Endodermal cell (in vitro differentiated cells): ENCODE measurements at regions not wholly inside any gene's neighbourhood (a gene's known extent, or its start where the extent isn't known, plus 50 kb on each side); places are given as distances from the start of the nearest gene placed in this dataset.

Experiments
- DNase-seq: peaks from one replicate; pipeline ENCODE4 v3.0.0-alpha.2; 2017
- H3K27ac ChIP-seq: 2 replicates; pipeline ENCODE4 v1.5.1; 2013; ENCODE audit warnings: mild to moderate bottlenecking, low read depth, low read length, moderate library complexity
- H3K27me3 ChIP-seq: 2 replicates; pipeline ENCODE4 v1.6.1; 2013; ENCODE audit warnings: mild to moderate bottlenecking, low read length, moderate library complexity; ENCODE audit not compliant: insufficient read depth, control insufficient read depth, poor library complexity, severe bottlenecking
- H3K36me3 ChIP-seq: 2 replicates; pipeline ENCODE4 v1.7.0; 2013; ENCODE audit warnings: mild to moderate bottlenecking, low read length, moderate library complexity; ENCODE audit not compliant: control insufficient read depth, insufficient read depth
- H3K4me1 ChIP-seq: one replicate; pipeline ENCODE4 v1.7.0; 2013; ENCODE audit warnings: low read length; ENCODE audit not compliant: control insufficient read depth, insufficient read depth
- H3K4me3 ChIP-seq: 2 replicates; pipeline ENCODE4 v1.5.1; 2013; ENCODE audit warnings: mild to moderate bottlenecking, low read length, moderate library complexity
- H3K9ac ChIP-seq: 2 replicates; pipeline ENCODE4 v1.6.1; 2013; ENCODE audit warnings: mild to moderate bottlenecking, low read length, moderate library complexity; ENCODE audit not compliant: poor library complexity, severe bottlenecking; ENCODE audit errors: extremely low read depth
- H3K9me3 ChIP-seq: 2 replicates; pipeline ENCODE4 v1.6.1; 2013; ENCODE audit warnings: mild to moderate bottlenecking, low read length, moderate library complexity; ENCODE audit not compliant: control insufficient read depth
- H3K27ac Mint-ChIP-seq: 2 replicates; pipeline ENCODE4 v1.8.0; 2020; ENCODE audit warnings: mixed read lengths
- H3K27me3 Mint-ChIP-seq: 2 replicates; pipeline ENCODE4 v1.8.0; 2021; ENCODE audit warnings: mild to moderate bottlenecking, mixed read lengths; ENCODE audit not compliant: insufficient read depth
- H3K36me3 Mint-ChIP-seq: 2 replicates; pipeline ENCODE4 v1.8.0; 2020; ENCODE audit warnings: low read depth, mixed read lengths
- H3K4me1 Mint-ChIP-seq: 2 replicates; pipeline ENCODE4 v1.8.0; 2020; ENCODE audit warnings: mixed read lengths
- H3K4me3 Mint-ChIP-seq: 2 replicates; pipeline ENCODE4 v1.8.0; 2020; ENCODE audit warnings: mild to moderate bottlenecking, moderate library complexity, mixed read lengths
- H3K9me3 Mint-ChIP-seq: 2 replicates; pipeline ENCODE4 v1.8.0; 2020; ENCODE audit warnings: mild to moderate bottlenecking, mixed read lengths
- WGBS, 2 experiments: methylation state at CpG; one replicate each; pipeline versions ENCODE4 v1.1.5 to v1.1.7; 2013; ENCODE audit warnings: missing lambda C conversion rate in 2 of 2, mixed read lengths in 1 of 2; ENCODE audit not compliant: insufficient coverage in 1 of 2, insufficient read length in 1 of 2; 5-methylcytosine and 5-hydroxymethylcytosine counted together
- TF ChIP-seq, protein P1 (sequence below): fragments of 200-600 bp; sonication (generic); conservative IDR thresholded peaks from 2 replicates; pipeline ENCODE4 v1.5.0; 2021; ENCODE audit warnings: antibody characterized with exemption, mild to moderate bottlenecking

DNA sequence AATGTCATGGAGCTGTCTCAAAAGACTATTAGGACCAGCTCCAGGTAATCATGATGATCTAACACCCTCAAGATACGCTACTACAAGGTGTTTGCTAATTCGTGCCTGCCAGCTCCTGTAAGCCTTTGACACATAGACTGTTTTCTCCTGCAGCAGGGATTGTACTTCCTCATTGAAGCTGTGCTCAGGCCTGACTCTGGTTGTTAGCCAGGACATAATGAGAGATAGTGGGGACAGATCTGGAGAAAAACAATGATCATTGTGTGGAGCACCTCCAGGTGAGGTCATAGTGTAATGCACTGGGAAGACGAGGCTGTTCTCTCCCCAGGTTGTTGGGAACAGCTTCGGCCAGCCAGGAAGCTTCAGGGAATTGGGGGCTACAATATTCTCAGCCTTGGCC lies 94.6 kb downstream of the SETD4 start:
- WGBS, 2 experiments = 85 to 89% methylated on average over 4 of the region's 4 CpGs
- Histone ChIP-seq H3K4me3 (no peak overlapping the region), H3K9ac (no peak overlapping the region), H3K4me1 (no peaks in the 10 kb centered on the region), H3K9me3 (no peaks in the 10 kb centered on the region), H3K27me3 (no peaks in the 10 kb centered on the region), H3K36me3 (no peaks in the 10 kb centered on the region), H3K27ac (no peak overlapping the region)
- Mint-ChIP-seq H3K27ac (no peak overlapping the region), H3K4me3 (no peak overlapping the region), H3K27me3 (peaks cover 2% of the 10 kb centered on the region), H3K9me3 (no peaks in the 10 kb centered on the region), H3K4me1 (peaks cover 6% of the 10 kb centered on the region), H3K36me3 (no peaks in the 10 kb centered on the region)
- DNase-seq = no peak
- TF ChIP-seq, protein P1, sequence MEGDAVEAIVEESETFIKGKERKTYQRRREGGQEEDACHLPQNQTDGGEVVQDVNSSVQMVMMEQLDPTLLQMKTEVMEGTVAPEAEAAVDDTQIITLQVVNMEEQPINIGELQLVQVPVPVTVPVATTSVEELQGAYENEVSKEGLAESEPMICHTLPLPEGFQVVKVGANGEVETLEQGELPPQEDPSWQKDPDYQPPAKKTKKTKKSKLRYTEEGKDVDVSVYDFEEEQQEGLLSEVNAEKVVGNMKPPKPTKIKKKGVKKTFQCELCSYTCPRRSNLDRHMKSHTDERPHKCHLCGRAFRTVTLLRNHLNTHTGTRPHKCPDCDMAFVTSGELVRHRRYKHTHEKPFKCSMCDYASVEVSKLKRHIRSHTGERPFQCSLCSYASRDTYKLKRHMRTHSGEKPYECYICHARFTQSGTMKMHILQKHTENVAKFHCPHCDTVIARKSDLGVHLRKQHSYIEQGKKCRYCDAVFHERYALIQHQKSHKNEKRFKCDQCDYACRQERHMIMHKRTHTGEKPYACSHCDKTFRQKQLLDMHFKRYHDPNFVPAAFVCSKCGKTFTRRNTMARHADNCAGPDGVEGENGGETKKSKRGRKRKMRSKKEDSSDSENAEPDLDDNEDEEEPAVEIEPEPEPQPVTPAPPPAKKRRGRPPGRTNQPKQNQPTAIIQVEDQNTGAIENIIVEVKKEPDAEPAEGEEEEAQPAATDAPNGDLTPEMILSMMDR = no peak

DNA sequence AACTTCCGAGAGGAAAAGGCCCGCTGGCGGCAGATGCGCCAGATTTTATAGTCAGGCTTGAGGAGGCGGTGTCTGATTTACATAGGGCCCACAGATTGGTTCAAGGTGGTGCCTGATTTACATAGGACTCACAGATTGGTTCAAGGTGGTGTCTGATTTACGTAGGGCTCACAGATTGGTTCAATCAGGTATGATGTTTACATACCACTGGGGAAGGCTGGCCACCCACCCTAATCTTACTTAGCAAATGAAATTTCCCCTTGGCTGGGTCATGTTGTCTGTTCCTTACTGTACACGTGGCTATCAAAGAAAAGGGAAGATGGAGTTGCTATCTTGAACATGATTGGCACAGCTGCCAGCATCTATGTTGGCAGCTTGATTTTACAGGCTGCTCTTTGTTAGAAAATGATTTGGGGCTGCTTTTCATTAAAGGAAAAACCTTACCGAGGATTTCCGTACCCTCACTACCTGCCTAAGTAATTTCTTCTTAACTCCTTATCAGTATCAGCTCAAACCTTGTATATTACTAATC lies 96.3 kb downstream of the SETD4 start:
- H3K4me3 ChIP-seq = no peak overlapping the region
- no peaks in the 10 kb centered on the region for H3K27me3 ChIP-seq
- peaks cover 6% of the 10 kb centered on the region for H3K4me1 Mint-ChIP-seq
- no peaks in the 10 kb centered on the region for H3K4me1 ChIP-seq
- WGBS, 2 experiments = 89 to 91% methylated on average over 8 to 9 of the region's 9 CpGs
- TF ChIP-seq, protein P1 = no peak
- H3K36me3 Mint-ChIP-seq = no peaks in the 10 kb centered on the region
- no peaks in the 10 kb centered on the region for H3K36me3 ChIP-seq
- DNase-seq = no peak
- no peak overlapping the region for H3K4me3 Mint-ChIP-seq
- H3K9me3 Mint-ChIP-seq = no peaks in the 10 kb centered on the region
- no peak overlapping the region for H3K27ac ChIP-seq
- H3K27ac Mint-ChIP-seq = no peak overlapping the region
- peaks cover 4% of the 10 kb centered on the region for H3K27me3 Mint-ChIP-seq
- H3K9me3 ChIP-seq = no peaks in the 10 kb centered on the region
- no peak overlapping the region for H3K9ac ChIP-seq

DNA sequence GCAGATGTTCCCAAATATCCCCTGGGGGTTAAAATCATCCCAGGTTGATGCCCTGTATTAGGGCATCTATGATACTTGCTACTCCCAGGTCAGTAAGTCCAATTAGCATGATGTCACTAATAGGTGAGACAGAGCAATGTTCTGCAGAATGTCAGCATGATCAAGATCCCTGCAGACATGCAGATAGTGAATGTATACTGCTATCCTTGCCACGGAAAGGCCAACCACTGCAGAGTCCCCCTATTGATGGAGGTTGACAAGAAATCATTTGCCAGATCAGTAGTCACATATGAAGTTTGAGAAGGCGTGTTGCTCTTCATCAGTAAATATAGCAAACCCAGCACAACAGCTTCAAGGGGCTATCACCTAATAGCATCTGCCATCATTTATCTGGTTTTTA lies 97.4 kb downstream of the SETD4 start:
- peaks cover 5% of the 10 kb centered on the region for H3K27me3 Mint-ChIP-seq
- H3K4me1 Mint-ChIP-seq = peaks cover 6% of the 10 kb centered on the region
- H3K27ac ChIP-seq = no peak overlapping the region
- no peaks in the 10 kb centered on the region for H3K9me3 Mint-ChIP-seq
- no peak overlapping the region for H3K9ac ChIP-seq
- no peaks in the 10 kb centered on the region for H3K36me3 ChIP-seq
- H3K27ac Mint-ChIP-seq = no peak overlapping the region
- TF ChIP-seq, protein P1 = no peak
- 73 to 100% methylated on average over 1 to 2 of the region's 2 CpGs for WGBS, 2 experiments
- no peaks in the 10 kb centered on the region for H3K36me3 Mint-ChIP-seq
- no peaks in the 10 kb centered on the region for H3K9me3 ChIP-seq
- H3K4me1 ChIP-seq = no peaks in the 10 kb centered on the region
- H3K27me3 ChIP-seq = no peaks in the 10 kb centered on the region
- H3K4me3 ChIP-seq = no peak overlapping the region
- DNase-seq = no peak
- no peak overlapping the region for H3K4me3 Mint-ChIP-seq
